Kidney capillary endothelial cell (primary cell): ENCODE measurements at regions not wholly inside any gene's neighbourhood (a gene's known extent, or its start where the extent isn't known, plus 50 kb on each side); places are given as distances from the start of the nearest gene placed in this dataset.

Experiments used
- DNase-seq: peaks from one replicate; pipeline ENCODE4 v3.0.0-alpha.2; 2018; ENCODE audit warnings: low spot score

DNA sequence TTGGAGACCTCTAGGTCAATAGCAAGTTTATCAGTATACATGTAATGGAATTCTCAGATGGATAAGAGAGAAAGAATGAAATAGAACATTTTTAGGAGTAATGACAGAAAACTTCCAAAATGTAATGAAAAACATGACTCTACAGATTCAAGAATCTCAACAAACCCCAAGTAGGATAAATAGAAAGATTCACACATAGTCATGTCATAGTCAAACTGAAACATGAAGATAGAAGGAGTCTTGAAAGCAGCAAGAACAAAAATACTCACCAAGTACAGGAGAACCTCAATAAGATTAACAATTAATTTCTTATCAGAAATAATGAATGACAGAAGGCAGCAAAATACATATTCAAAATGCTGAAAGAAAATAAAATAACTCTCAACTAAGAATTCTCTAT, 164.5 kb downstream of the SPATA31D1 start:
- DNase-seq = no peak

DNA sequence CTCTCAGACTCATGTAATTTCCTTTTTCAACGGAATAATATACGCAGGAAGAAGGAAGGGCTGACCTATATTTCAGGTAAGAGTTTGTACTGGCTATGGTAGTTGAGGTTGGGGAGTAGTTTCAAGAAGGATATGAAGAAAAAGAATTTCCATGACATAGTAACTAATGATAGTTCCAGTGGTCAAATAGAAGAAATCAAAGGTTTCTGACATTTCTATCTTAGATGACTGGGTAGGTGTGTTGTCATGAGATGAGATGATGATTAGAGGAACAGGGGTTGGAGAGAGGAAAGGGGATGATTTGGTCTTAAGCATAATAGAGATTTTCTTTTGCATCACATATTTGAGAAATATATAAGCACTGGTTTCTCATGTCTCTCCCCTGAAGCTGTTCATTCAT, 166.0 kb downstream of the SPATA31D1 start:
- DNase-seq = no peak

DNA sequence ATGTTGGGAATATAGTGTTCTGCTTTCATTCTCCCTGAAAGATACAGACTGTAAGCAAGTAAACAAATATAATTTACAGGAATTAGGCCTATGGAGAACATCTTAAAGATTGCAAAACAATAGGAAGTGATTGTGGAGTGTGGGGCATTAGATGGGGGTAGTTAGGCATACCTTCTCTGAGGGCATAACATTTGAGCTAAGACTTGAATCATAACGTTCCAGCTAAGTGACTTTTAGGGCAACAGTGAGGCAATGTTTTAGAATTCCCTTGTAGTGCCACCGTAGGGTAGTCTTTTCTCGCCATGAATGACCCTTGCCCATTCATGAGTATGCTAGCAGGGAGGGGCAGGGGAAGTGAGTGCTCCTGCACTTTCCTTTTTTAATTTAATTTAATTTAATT, 173.3 kb downstream of the SPATA31D1 start:
- DNase-seq = no peak

DNA sequence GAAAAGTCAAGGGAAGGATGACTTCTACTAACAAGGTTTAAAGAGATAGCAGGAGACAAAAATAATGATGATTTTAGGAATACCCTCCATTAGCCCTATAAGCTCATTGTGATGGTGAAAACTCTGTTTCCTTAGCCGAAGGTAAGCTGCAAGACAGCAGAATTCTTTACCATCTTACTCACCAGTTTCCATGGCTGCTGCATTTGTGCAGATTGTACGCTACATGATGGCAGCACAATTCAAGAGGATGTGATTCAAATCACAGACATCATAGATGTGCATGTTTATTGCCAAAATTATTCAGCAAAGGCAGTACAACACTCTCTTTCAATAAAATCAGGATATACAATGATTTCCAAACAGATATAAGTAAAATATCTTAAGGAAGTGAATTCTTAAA, 175.6 kb downstream of the SPATA31D1 start:
- peak; percentile 30 for DNase-seq

DNA sequence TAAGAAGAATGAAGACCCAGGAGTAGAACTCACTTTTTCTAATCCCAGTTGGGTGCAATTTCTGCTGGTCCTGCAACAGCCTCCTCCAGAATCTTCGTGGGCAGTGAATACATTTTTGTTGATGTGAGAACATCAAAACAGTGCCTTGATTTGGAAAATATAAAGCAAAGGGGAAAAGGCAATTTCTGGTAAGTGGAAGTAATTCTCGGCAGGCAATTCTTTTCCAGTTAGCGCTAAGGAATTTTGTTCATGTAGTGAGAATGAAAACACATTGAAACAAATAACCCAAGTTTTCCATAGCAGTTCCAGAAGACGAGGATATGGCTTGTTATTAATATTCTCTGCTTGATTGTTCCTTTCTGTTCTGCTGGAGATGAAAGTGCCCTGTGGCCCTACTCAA, 178.7 kb downstream of the SPATA31D1 start:
- DNase-seq = no peak

DNA sequence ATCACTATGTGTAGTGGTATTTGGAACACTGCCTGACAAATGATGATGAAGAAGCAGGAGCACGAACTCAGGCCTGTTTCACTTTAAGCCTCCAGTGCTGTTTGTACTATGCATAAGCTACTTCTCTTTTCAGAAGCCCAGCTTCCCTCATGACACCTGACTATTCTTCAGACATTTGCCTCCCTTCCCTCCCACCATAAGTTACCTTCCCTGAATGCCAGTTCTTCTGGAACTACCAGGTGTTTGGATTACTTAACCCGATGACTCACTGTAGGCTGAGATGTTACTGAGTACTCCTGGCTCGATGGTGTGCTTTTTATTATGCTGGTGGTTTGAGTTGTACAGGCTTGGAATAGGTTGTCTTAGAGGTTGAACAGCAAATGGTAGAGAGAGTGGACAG, 180.0 kb downstream of the SPATA31D1 start:
- no peak for DNase-seq

DNA sequence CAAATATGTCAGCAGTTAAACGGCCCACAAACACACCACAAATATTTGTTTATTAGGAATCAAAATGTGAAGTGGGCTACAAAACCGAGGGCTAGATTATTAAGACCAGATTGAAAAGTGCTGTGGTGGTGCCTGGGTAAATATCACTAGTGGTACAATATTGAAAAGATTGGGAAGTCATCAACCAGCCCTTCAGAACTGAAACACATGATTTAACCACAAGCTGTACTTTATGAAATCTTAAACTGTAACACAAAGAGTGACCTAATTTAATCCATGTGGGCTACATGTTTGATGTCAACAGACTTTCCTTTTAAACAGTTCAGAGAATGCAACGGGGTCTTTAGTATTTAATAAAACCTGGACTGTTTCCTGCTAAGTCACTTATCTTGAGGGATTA, 182.3 kb downstream of the SPATA31D1 start:
- no peak for DNase-seq

DNA sequence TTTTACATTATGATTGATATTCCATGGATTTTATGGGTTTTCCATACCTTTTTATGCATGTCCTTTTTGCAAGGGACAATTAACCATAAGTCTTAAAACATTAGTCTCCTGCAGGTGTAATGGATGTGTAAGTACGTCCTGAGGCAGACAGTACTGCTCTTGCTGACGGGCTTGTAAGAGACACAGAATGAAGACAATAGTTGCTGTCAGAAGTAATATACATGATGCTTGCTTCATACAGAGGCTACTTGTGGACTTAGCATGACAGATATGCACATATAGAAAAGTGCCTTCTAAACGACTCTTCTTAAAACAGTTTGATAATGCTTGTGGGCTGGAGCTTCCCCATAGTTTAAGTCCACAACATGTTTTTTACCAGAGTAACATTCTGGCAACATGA, 182.7 kb downstream of the SPATA31D1 start:
- no peak for DNase-seq

DNA sequence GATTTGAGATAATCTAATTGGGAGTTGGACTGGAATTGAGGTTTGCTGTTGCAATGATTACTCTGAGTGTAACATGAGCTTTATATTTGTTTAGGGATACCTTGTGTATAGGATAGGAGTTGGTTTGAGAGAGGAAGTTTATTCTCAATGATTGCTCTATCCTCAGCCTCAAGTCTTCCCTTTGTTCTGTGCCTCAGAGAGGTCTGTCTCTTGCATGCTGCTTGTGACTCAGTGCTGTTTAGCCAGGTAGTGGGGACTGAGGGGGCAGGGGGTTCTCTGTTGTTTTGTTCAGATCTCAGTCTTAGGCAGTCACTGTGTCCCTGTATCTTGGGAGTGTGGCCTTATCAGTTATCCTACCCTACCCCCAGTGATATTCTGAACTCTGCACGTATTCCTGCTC, 192.1 kb downstream of the SPATA31D1 start:
- no peak for DNase-seq

DNA sequence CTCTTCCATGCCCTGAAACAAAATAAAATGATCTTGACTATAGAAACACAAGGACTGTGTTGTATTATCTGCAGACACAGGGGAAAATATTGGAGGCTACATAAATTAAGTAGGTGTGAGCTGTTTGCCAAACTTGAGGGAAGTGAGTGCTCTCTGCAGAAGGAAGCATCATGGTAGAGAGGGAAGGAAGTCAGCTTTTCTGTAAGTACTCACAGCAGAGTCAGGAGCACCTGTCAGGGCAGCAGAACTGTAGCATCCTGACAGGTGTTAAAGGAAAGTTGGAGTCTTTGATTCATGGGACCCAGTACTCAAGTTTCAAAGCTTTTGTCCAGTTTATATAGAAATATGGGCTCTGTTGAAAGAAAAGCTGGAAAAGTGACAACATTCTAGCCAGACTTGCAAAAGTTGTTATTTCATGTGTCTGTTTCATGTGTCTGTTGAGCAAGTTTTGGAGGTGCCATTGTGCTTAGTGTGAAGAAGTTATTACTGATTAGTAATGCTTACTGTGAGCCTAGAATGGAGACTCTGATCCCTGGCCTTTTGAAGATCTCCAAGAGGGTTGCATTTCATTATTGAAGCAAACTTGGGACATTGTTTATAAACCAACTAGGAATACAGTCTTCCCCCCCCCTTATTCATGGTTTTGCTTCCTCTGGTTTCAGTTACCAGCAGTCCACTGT, 194.7 kb downstream of the SPATA31D1 start:
- DNase-seq = no peak

DNA sequence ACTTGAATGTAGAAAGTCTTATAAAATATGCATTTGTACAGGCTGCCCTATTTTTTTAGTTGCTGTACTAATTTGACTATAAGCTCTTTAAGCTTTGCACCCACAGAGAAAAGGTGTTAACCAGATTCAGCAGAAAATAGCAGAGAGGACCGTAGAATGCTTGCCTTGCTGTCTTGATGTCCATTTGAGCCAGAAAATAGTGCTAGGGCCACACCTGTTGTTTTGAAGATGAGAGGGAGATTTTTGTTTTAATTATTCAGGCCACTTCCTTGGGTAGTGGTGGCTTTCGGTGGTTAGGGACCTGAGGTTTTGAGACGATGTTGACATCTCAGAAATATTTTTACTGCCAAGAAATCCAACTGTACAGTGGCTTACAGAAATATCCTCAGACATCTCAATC, 196.0 kb downstream of the SPATA31D1 start:
- no peak for DNase-seq

DNA sequence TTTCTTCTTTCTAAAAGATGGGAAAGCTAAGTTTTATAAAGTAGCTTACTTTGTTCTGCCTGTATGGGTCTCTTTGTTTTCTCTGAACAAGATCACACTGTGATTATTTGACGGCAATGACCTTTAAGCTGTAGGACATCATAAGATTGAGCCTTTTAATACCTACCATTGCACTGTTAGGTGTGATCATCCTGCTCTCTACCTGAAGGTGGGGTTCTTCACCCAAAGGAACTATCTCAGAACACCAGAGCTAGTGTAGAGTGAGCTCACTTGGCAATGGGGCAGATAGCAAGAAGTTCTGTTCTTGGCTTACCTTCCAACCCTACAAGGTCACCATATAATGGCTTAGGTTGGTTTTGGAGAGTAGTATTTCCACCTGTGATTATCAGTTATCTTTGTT, 200.2 kb downstream of the SPATA31D1 start:
- DNase-seq = no peak

DNA sequence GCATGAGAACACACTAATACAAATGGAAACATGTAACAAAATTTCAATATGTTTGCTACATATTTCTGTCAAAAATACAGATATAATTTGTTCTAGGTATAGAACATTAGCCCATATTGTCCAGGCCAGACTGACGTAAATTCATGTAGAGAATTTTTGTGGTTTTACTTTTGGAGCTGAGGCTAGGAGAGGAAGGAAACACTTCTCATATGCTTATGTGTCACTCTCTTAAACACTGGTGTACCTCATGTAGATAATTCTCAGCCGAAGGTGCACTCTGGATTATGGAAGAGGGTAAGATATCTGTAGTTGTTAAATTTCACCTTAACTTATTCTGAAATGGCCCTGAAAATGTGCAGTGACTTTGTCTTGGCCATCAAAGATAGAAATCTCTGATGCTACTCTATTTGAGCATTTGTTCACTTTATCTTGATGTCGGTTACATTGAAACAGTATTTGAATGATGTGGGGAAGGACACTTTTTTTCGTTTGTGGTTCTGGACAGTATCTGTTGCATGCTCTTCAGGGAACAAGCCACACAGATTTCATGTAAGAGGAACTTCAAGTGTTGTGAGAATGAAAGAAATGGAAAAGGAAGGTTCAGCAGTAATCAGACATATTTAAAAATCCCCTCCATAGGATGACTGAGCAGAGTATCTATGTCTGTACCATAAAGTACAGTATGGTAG, 202.7 kb downstream of the SPATA31D1 start:
- no peak for DNase-seq

DNA sequence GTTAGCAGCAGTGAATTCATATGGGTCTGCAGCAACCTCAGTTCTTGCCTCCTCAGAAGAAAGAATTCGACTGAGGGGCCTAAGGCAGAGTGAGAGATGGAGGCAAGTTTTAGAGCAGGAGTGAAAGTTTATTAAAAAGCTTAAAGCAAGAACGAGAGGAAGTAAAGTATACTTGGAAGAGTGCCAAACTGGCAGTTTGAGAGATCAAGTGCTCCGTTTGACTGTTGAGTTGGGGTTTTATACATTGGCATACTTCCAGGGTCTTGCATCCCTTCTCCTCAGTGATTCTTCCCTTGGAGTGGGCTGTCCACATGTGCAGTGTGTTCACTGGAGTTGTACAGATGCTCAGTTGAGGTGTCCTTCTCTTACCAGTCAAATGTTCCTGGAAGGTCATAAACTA, 203.6 kb downstream of the SPATA31D1 start:
- DNase-seq = no peak

DNA sequence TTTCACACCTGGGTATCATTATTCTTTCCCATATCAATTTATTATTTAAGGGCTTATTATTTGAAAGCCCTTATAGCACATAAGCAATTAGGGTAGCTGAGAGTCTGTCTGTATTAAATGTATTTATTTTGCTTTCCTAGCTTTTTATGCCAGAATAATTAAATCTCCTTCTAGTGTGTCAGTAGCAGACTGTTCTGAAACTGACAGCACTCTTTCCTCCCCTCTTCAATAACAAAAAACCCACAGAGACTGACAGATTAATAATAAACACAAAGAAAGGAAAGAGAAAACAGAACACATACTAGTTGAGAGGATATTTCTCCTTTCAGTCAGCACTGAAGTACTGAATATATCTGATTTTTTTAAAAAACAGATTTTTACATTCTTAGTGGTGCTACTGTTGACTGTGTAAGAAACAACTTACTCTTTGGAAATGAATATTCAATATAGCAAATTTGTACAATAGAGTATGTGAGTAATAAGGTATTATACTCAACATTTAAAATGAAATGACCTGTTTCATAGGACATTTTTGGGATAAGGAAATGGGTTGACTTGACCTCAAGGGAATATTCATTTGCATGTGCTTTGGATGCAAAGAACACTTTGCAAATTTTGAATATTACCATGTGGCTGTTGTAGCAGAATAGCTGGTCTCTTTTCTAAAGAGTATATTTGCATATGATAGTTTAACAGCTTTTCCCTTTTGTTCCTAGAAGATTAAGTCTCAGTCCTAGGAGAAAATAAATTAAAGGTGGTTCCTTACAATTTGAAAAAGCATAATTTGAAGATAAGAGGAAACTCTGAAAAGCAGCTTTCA, 208.3 kb downstream of the SPATA31D1 start:
- no peak for DNase-seq

DNA sequence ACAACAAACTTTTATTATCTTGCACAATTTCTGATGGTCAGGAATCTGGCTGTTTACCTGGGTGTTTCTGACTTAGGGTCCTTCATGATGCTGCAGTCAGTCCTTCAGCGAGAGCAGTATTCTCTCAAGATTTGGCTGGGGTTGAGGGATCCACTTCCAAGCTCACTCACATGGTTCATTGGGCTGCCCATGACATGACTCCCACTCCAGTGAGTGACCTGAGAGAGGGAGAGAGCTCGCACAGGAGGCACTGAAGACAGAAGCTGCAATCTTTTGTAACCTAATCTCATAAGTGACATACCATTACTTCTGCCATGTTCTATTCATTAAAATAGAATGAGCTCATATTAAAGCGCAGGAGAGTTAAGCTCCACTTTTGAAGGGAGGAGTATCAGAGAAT, 212.6 kb downstream of the SPATA31D1 start:
- no peak for DNase-seq

DNA sequence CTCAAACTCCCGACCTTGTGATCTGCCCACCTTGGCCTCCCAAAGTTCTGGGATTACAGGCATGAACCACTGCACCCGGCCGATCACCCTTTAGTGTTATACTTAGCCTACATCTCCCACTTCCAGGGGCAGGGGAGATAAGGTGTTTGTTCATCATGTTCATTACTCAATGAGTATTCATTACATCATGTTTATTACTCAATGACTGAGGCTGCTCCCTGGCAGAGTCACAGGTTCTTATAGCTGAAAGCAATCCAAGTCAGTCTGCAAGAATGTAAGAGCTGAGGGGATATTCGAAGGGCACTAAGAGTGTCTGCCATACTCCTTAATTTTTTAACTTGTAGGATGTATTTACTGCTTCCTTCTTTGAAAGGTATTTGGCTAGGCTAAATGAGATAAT, 214.2 kb downstream of the SPATA31D1 start:
- DNase-seq = no peak

DNA sequence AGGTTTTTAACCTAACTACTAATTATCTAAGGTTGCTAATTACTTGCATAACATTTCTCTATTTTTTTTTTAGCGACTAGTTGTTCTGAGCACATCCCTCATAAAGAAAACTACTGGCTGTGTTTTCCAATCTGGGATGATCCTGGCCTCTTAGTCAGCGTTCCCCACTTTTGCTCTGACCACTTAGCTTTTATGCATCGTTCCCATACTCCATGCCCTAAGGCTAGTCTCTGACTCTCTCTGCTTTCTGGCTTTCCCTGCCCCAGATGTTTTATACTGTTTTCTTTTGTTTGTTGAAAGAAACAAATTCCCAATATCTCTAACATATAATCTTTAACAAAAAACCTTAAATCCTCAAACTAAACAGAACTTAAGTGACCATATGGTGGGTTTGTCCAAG, 217.9 kb downstream of the SPATA31D1 start:
- no peak for DNase-seq

DNA sequence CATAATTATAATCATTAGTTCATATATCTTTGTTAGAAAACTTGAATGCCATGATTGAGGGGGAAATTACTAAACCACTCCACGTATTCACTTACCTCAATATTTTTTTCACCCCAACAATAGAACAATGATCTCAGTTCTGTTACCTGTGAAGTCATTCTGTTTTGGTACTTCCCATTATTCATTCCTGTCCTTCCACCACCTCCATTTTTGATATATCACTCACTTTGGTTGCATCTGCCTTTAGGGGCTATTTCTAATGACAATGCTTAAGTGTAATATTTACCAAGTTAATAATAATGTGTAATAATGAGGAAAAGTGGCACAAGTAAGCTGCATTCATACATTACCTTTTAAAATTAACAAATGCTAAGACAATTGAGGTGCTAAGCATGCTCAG, 218.4 kb downstream of the SPATA31D1 start:
- DNase-seq = no peak

DNA sequence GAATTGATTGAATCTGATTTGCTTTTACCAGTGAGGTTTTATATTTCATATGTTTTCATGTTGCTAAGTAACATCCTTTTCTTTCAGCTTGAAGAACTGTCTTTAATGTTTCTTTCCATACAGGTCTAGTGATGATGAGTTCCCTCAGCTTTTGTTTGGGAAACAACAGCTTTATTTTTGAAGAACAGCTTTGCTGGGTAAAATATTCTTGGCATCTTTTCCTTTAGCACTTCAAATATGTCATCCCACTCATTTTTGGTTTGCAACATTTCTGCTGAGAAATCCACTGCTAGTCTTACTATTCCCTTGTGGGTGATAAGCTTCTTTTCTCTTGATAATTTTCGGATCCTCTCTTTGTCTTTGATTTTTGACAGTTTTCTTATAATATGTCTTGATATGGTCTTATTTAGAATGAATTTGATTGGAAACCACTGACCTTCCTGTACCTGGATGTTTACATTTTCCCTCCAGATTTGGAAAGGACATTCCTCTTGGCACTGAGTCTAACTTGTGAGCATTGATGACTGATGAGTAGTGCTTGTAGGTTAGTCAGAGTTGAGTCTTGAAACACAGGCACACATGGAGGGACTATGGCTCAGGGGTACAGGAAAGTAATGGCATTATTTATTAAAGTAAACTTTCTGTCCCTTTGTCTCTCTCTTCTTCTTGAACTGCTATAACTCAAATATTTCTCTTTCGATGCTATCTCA, 220.3 kb downstream of the SPATA31D1 start:
- no peak for DNase-seq

DNA sequence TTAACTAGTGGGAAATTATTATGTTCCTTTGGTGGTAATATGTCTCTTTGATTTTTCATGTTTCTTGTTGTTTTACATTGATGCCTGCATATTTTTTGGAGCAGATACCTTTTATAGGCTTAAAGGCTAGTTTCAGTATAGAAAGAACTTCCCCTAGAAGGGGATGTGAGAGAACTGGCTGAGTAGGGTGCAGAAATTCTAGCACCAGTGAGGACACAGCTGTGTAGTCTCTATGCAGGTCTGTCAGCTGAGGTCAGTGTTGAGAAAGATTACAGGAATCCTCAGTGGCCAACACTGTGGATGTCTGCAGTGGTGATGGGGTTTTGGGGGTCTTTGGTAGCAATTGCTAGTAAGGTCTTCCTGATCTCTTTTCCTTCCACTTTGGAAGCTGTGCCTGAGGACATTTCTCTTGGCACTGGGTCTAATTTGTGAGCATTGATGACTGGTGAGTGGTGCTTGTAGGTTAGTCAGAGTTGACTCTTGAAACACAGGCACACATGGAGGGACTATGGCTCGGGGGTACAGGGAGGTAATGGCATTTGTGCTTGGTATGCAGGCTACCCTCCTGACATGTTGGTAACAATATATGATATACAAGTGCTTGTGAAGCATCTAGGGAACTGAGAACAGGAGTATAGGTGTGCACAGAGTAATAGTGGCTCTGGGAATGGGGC, 221.4 kb downstream of the SPATA31D1 start:
- DNase-seq = no peak

DNA sequence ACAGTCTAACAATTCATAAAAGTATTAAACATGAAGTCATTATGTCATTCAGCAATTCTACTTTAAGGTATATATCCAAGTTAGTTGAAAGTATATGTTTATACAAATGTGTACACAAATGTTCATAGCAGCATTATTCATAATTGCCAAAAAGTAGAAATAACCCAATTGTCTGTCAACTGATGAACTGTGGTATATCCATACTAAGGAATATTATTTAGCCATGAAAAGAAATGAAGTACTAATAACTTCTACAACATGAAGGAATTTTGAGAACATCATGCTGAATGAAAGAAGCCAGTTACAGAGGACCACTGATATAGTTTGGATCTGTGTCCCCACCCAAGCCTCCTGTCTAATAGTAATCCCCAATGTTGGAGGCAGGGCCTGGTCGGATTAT, 224.3 kb downstream of the SPATA31D1 start:
- no peak for DNase-seq
